Spleen (tissue), 11 donors: ENCODE measurements at regions not wholly inside any gene's neighbourhood (a gene's known extent, or its start where the extent isn't known, plus 50 kb on each side); places are given as distances from the start of the nearest gene placed in this dataset.

Experiments
- DNase-seq: peaks from one replicate; pipeline ENCODE4 v3.0.0-alpha.2; 2020
- H3K27ac ChIP-seq, 8 donors: fragments of 200-600 bp; sonication (generic) in 7 of 8; 1 replicate in 4 of 8; 2 replicates in 4 of 8; pipeline versions ENCODE4 v1.5.0 to v1.8.0; 2016 to 2021; ENCODE audit warnings: inconsistent platforms in 4 of 8, mild to moderate bottlenecking in 4 of 8, moderate library complexity in 1 of 8
- H3K27me3 ChIP-seq, 7 donors: fragments of 200-600 bp; sonication (generic) in 6 of 7; replicated peaks in 1 of 7; 1 replicate in 4 of 7; 2 replicates in 3 of 7; pipeline versions ENCODE4 v1.5.0 to v1.8.0; 2016 to 2021; ENCODE audit warnings: inconsistent platforms in 3 of 7, mild to moderate bottlenecking in 1 of 7
- H3K36me3 ChIP-seq, 6 donors: fragments of 200-600 bp; sonication (generic) in 5 of 6; 1 replicate in 4 of 6; 2 replicates in 2 of 6; pipeline versions ENCODE4 v1.5.0 to v1.8.0; 2016 to 2021; ENCODE audit warnings: inconsistent platforms in 2 of 6
- H3K4me1 ChIP-seq, 6 donors: fragments of 200-600 bp; sonication (generic) in 5 of 6; 1 replicate in 3 of 6; 2 replicates in 3 of 6; pipeline versions ENCODE4 v1.5.0 to v1.8.0; 2016 to 2021; ENCODE audit warnings: inconsistent platforms in 3 of 6
- H3K4me3 ChIP-seq, 8 donors: fragments of 200-600 bp; sonication (generic) in 7 of 8; 1 replicate in 4 of 8; 2 replicates in 4 of 8; pipeline versions ENCODE4 v1.5.0 to v1.8.0; 2016 to 2021; ENCODE audit warnings: inconsistent platforms in 4 of 8, mild to moderate bottlenecking in 4 of 8, moderate library complexity in 2 of 8
- H3K9me3 ChIP-seq, 8 donors: fragments of 200-600 bp; sonication (generic) in 7 of 8; 1 replicate in 4 of 8; 2 replicates in 4 of 8; pipeline versions ENCODE4 v1.5.0 to v1.8.0; 2016 to 2021; ENCODE audit warnings: inconsistent platforms in 4 of 8
- CTCF ChIP-seq, 11 experiments: fragments of 200-600 bp in 7 of 11; fragments of 450-650 bp in 4 of 11; sonication (generic) in 4 of 11; IDR thresholded peaks in 8 of 11; conservative IDR thresholded peaks in 3 of 11; 1 replicate in 7 of 11; 2 replicates in 4 of 11; pipeline versions ENCODE4 v1.4.0 to v1.8.0; 2016 to 2021; ENCODE audit warnings: antibody characterized with exemption in 11 of 11, inconsistent platforms in 4 of 11, mild to moderate bottlenecking in 1 of 11
- POLR2A ChIP-seq, 3 donors: fragments of 450-650 bp; IDR thresholded peaks; one replicate each; pipeline ENCODE4 v1.5.1; 2017; ENCODE audit warnings: antibody characterized with exemption in 3 of 3, mild to moderate bottlenecking in 1 of 3
- POLR2AphosphoS5 ChIP-seq, 3 donors: sonication (generic); formaldehyde crosslinking; IDR thresholded peaks; one replicate each; pipeline ENCODE4 v1.5.1; 2017; ENCODE audit warnings: antibody characterized with exemption in 3 of 3
- WGBS, 5 donors: extraction: QIAGEN DNeasy Blood & Tissue Kit in 3 of 5; methylation state at CpG; one replicate each; pipeline versions ENCODE4 v1.1.5 to v1.1.7; 2013 to 2018; 5-methylcytosine and 5-hydroxymethylcytosine counted together
- intact Hi-C: fragments of 100-400 bp; cut with DNase I; formaldehyde crosslinking; loops from one replicate; pipeline ENCODE4 v1.15.0; 2023; ENCODE audit warnings: low total_unique reads
- donor health status: healthy with polysubstance abuse.
- donor health status: DM: no; HTN: no; CAD: no; lungs with moderate emphysema.
- donor health status: DM: no; HTN: no; CAD: no.
- donor health status: Bipolar disorder and iron deficiency.
- donor health status: healthy.
- donor health status: DM: no; HTN: no; CAD: no.
- donor health status: DM: yes; HTN: yes; CAD: no.

GRCh38 chr9:7370381-7370780 lies 429.2 kb downstream of the DMAC1 start:
- Histone ChIP-seq H3K9me3 (no peaks in the 10 kb centered on the region), H3K4me1 (peaks cover 4 to 10% (median 8%) of the 10 kb centered on the region in 6 donors), H3K36me3 (no peaks in the 10 kb centered on the region), H3K27ac (no peak overlapping the region), H3K27me3 (no peaks in the 10 kb centered on the region), H3K4me3 (no peak overlapping the region)
- intact Hi-C loops: no loop called here
- no peak for DNase-seq
- no peak for TF ChIP-seq POLR2A (IDR thresholded peaks at IDR 0.05)
- TF ChIP-seq CTCF (IDR thresholded peaks at IDR 0.05 in 8 of 11, conservative IDR thresholded peaks at IDR 0.05 in 3 of 11): no peak
- TF ChIP-seq POLR2AphosphoS5 (IDR thresholded peaks at IDR 0.05): no peak
- WGBS, 5 donors: 80 to 86% (median 81%) methylated on average over 2 of the region's 2 CpGs

GRCh38 chr9:7369384-7369821 lies 430.2 kb downstream of the DMAC1 start:
- peaks cover 4 to 10% (median 8%) of the 10 kb centered on the region in 6 donors for H3K4me1 ChIP-seq
- H3K27ac ChIP-seq: peak overlapping the region in 4 of 8 donors; percentile 33 to 58 (median 52)
- H3K27me3 ChIP-seq: no peaks in the 10 kb centered on the region
- no peak for TF ChIP-seq CTCF (IDR thresholded peaks at IDR 0.05 in 8 of 11, conservative IDR thresholded peaks at IDR 0.05 in 3 of 11)
- no peak for TF ChIP-seq POLR2AphosphoS5 (IDR thresholded peaks at IDR 0.05)
- no peak for TF ChIP-seq POLR2A (IDR thresholded peaks at IDR 0.05)
- no peaks in the 10 kb centered on the region for H3K9me3 ChIP-seq
- H3K4me3 ChIP-seq: no peak overlapping the region
- 62 to 83% (median 69%) methylated on average over 2 of the region's 2 CpGs for WGBS, 5 donors
- no peak for DNase-seq
- intact Hi-C loops: no loop called here
- no peaks in the 10 kb centered on the region for H3K36me3 ChIP-seq

- Histone ChIP-seq H3K36me3 (no peaks in the 10 kb centered on the region), H3K4me3 (no peak overlapping the region), H3K27me3 (no peaks in the 10 kb centered on the region), H3K27ac (peak overlapping the region in 6 of 8 donors; percentile 7 to 58 (median 40)), H3K9me3 (no peaks in the 10 kb centered on the region), H3K4me1 (peaks cover 4 to 10% (median 8%) of the 10 kb centered on the region in 6 donors)
- intact Hi-C loops: no loop called here
- TF ChIP-seq POLR2A (IDR thresholded peaks at IDR 0.05): no peak
- TF ChIP-seq CTCF (IDR thresholded peaks at IDR 0.05 in 8 of 11, conservative IDR thresholded peaks at IDR 0.05 in 3 of 11): no peak
- TF ChIP-seq POLR2AphosphoS5 (IDR thresholded peaks at IDR 0.05): no peak
- DNase-seq: no peak
- WGBS, 5 donors: 4 to 8% (median 6%) methylated on average over 6 of the region's 6 CpGs
These were observed 430.9 kb downstream of the DMAC1 start for GRCh38 chr9:7368410-7369292.

GRCh38 chr9:7367726-7368125 lies 431.9 kb downstream of the DMAC1 start:
- H3K27me3 ChIP-seq: no peaks in the 10 kb centered on the region
- intact Hi-C loops: no loop called here
- DNase-seq: no peak
- no peak overlapping the region for H3K27ac ChIP-seq
- WGBS, 5 donors: 40 to 74% (median 59%) methylated on average over 1 of the region's 1 CpG
- no peak for TF ChIP-seq POLR2AphosphoS5 (IDR thresholded peaks at IDR 0.05)
- H3K36me3 ChIP-seq: no peaks in the 10 kb centered on the region
- H3K4me3 ChIP-seq: no peak overlapping the region
- H3K4me1 ChIP-seq: peaks cover 4 to 10% (median 8%) of the 10 kb centered on the region in 6 donors
- no peaks in the 10 kb centered on the region for H3K9me3 ChIP-seq
